ENCODE measurements at regions not wholly inside any gene's neighbourhood (a gene's known extent, or its start where the extent isn't known, plus 50 kb on each side); places are given as distances from the start of the nearest gene placed in this dataset.

- Mint-ChIP-seq H3K27me3 (ENCODE audit: insufficient read depth) (peaks cover 10% of the 10 kb centered on the region), H3K27ac (no peak overlapping the region), H3K9me3 (no peaks in the 10 kb centered on the region), H3K36me3 (ENCODE audit: low read depth) (no peaks in the 10 kb centered on the region), H3K4me3 (no peak overlapping the region), H3K4me1 (ENCODE audit: low read depth) (no peaks in the 10 kb centered on the region)
- no peak for DNase-seq
- TF ChIP-seq, protein P1, sequence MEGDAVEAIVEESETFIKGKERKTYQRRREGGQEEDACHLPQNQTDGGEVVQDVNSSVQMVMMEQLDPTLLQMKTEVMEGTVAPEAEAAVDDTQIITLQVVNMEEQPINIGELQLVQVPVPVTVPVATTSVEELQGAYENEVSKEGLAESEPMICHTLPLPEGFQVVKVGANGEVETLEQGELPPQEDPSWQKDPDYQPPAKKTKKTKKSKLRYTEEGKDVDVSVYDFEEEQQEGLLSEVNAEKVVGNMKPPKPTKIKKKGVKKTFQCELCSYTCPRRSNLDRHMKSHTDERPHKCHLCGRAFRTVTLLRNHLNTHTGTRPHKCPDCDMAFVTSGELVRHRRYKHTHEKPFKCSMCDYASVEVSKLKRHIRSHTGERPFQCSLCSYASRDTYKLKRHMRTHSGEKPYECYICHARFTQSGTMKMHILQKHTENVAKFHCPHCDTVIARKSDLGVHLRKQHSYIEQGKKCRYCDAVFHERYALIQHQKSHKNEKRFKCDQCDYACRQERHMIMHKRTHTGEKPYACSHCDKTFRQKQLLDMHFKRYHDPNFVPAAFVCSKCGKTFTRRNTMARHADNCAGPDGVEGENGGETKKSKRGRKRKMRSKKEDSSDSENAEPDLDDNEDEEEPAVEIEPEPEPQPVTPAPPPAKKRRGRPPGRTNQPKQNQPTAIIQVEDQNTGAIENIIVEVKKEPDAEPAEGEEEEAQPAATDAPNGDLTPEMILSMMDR (IDR thresholded peaks at IDR 0.05), result no peak
These were observed 526.7 kb downstream of the INSC start for GRCh38 chr11:15641271-15642045.

GRCh38 chr11:15645201-15645600, 530.5 kb downstream of the INSC start:
- Mint-ChIP-seq H3K27ac (no peak overlapping the region), H3K36me3 (ENCODE audit: low read depth) (no peaks in the 10 kb centered on the region), H3K9me3 (no peaks in the 10 kb centered on the region), H3K27me3 (ENCODE audit: insufficient read depth) (peaks cover 10% of the 10 kb centered on the region), H3K4me3 (no peak overlapping the region), H3K4me1 (ENCODE audit: low read depth) (no peaks in the 10 kb centered on the region)
- TF ChIP-seq, protein P1 (IDR thresholded peaks at IDR 0.05), result no peak
- DNase-seq, result no peak

- H3K4me1 Mint-ChIP-seq (ENCODE audit: low read depth), result peaks cover 7% of the 10 kb centered on the region; the same call in 1 of the 2 replicates
- no peak overlapping the region for H3K4me3 Mint-ChIP-seq
- peaks cover 2% of the 10 kb centered on the region; the same call in 1 of the 2 replicates for H3K27me3 Mint-ChIP-seq (ENCODE audit: insufficient read depth)
- TF ChIP-seq, protein P1 (IDR thresholded peaks at IDR 0.05), result no peak
- no peaks in the 10 kb centered on the region for H3K9me3 Mint-ChIP-seq
- H3K36me3 Mint-ChIP-seq (ENCODE audit: low read depth), result no peaks in the 10 kb centered on the region
- DNase-seq, result no peak
- H3K27ac Mint-ChIP-seq, result no peak overlapping the region
These were observed 534.8 kb downstream of the INSC start for GRCh38 chr11:15649371-15650104.

DNA sequence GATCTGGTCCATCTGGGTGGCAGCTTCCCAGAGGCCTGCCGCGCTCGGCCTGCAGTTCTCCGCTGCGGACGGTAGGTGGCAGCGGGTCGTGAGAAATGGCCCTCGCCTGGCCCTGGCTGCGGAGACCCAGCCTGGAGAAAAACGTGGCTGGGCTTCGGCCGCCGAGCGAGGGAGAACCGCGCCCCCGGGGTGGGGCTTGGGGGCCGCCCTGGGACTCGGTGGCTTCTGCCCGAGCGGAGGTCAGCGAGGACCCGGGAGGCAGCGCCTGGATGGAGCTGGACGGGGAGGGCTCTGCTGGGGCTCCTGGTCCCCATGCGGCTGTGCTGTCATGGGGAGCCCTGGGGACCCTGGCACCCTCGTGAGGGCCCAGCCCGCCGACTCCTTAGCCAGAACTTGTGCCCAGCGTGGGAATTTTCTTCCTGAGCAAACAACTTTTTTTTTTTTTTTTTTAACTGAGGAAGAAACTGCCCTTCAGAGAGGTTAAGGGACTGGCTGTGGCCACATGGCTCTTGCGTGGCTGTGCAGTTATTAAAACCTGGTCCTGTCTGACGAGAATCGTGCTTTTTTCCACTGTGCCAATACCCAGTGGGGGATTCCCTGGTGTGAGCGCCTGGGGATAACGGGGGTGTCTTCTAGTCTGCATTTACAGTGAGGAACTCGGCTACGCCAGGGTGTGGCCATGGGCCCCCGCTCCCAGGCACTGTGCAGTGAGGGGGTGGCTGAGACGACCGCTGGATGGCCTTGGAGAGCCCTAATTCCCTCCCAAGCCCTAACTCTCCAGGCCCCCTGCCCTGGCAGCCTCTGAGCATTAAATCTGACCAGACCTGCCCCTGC, 535.6 kb downstream of the INSC start:
- no peak overlapping the region for H3K27ac Mint-ChIP-seq

GRCh38 chr11:15651033-15651432, 536.3 kb downstream of the INSC start:
- peaks cover 7% of the 10 kb centered on the region; the same call in 1 of the 2 replicates for H3K4me1 Mint-ChIP-seq (ENCODE audit: low read depth)
- no peak overlapping the region for H3K27ac Mint-ChIP-seq
- H3K9me3 Mint-ChIP-seq, result no peaks in the 10 kb centered on the region
- TF ChIP-seq, protein P1 (IDR thresholded peaks at IDR 0.05), result no peak
- H3K36me3 Mint-ChIP-seq (ENCODE audit: low read depth), result no peaks in the 10 kb centered on the region
- no peak for DNase-seq
- H3K4me3 Mint-ChIP-seq, result peak overlapping the region; percentile 66; the same call in 1 of the 2 replicates
- peaks cover 3% of the 10 kb centered on the region for H3K27me3 Mint-ChIP-seq (ENCODE audit: insufficient read depth)

More for the DNA sequence above, 535.6 kb downstream of the INSC start:
- no peaks in the 10 kb centered on the region for H3K9me3 Mint-ChIP-seq
- peaks cover 7% of the 10 kb centered on the region; the same call in 1 of the 2 replicates for H3K4me1 Mint-ChIP-seq (ENCODE audit: low read depth)
- peaks cover 3% of the 10 kb centered on the region for H3K27me3 Mint-ChIP-seq (ENCODE audit: insufficient read depth)
- no peaks in the 10 kb centered on the region for H3K36me3 Mint-ChIP-seq (ENCODE audit: low read depth)
- TF ChIP-seq, protein P1 (IDR thresholded peaks at IDR 0.05), result peak; percentile 97
- H3K4me3 Mint-ChIP-seq, result peak overlapping the region; percentile 66; the same call in 1 of the 2 replicates
- DNase-seq, result peak; percentile 88

Data from HFFc6 (cell line).